Thyroid gland (tissue), 4 donors: ENCODE measurements at regions not wholly inside any gene's neighbourhood (a gene's known extent, or its start where the extent isn't known, plus 50 kb on each side); places are given as distances from the start of the nearest gene placed in this dataset.

Source experiments
- DNase-seq, 2 donors: peaks; one replicate each; pipeline ENCODE4 v3.0.0-alpha.2; 2019
- H3K27ac ChIP-seq, 3 donors: fragments of 200-600 bp; sonication (generic); 1 replicate in 2 of 3; 2 replicates in 1 of 3; pipeline ENCODE4 v1.5.1; 2016 to 2019; ENCODE audit warnings: mild to moderate bottlenecking in 1 of 3, moderate library complexity in 1 of 3
- H3K27me3 ChIP-seq: fragments of 200-600 bp; sonication (generic); one replicate; pipeline ENCODE4 v1.5.1; 2019
- H3K36me3 ChIP-seq, 2 donors: fragments of 200-600 bp; sonication (generic); one replicate each; pipeline ENCODE4 v1.5.1; 2016 to 2019
- H3K4me1 ChIP-seq, 2 donors: fragments of 200-600 bp; sonication (generic); one replicate each; pipeline ENCODE4 v1.5.1; 2017 to 2019
- H3K4me3 ChIP-seq, 3 donors: fragments of 200-600 bp; sonication (generic); replicated peaks in 1 of 3; 1 replicate in 2 of 3; 2 replicates in 1 of 3; pipeline ENCODE4 v1.5.1; 2016; ENCODE audit warnings: mild to moderate bottlenecking in 1 of 3
- H3K9me3 ChIP-seq: fragments of 200-600 bp; sonication (generic); one replicate; pipeline ENCODE4 v1.5.1; 2017
- CTCF ChIP-seq, 6 experiments: fragments of 200-600 bp in 3 of 6; fragments of 450-650 bp in 3 of 6; sonication (generic) in 3 of 6; IDR thresholded peaks; one replicate each; pipeline ENCODE4 v1.5.1; 2016 to 2019; ENCODE audit warnings: antibody characterized with exemption in 6 of 6, mild to moderate bottlenecking in 2 of 6, inconsistent platforms in 1 of 6, moderate library complexity in 1 of 6
- POLR2A ChIP-seq, 2 donors: fragments of 450-650 bp; IDR thresholded peaks; one replicate each; pipeline ENCODE4 v1.6.1; 2017; ENCODE audit warnings: antibody characterized with exemption in 2 of 2, mild to moderate bottlenecking in 2 of 2, moderate library complexity in 1 of 2
- WGBS, 2 donors: methylation state at CpG; one replicate each; pipeline ENCODE4 v1.1.5; 2017; 5-methylcytosine and 5-hydroxymethylcytosine counted together
- intact Hi-C: fragments of 100-400 bp; cut with DNase I; formaldehyde crosslinking; loops from one replicate; pipeline ENCODE4 v1.15.1; 2023

- TF ChIP-seq CTCF (IDR thresholded peaks at IDR 0.05) (no peak), POLR2A (IDR thresholded peaks at IDR 0.05) (no peak)
- Histone ChIP-seq H3K36me3 (no peaks in the 10 kb centered on the region), H3K4me1 (peaks cover 0 to 12% of the 10 kb centered on the region in 2 donors), H3K4me3 (no peak overlapping the region), H3K9me3 (no peaks in the 10 kb centered on the region), H3K27ac (no peak overlapping the region), H3K27me3 (no peaks in the 10 kb centered on the region)
- WGBS, 2 donors = 78 to 83% methylated on average over 10 of the region's 10 CpGs
- intact Hi-C loops = no loop called here
- no peak for DNase-seq
Observed at GRCh38 chr15:70503798-70504298, 259.5 kb downstream of the UACA start.

GRCh38 chr15:70503073-70503745, 260.1 kb downstream of the UACA start:
- no peaks in the 10 kb centered on the region for H3K36me3 ChIP-seq

GRCh38 chr15:70502529-70502928, 260.8 kb downstream of the UACA start:
- H3K27me3 ChIP-seq = no peaks in the 10 kb centered on the region
- H3K4me1 ChIP-seq = peaks cover 0 to 12% of the 10 kb centered on the region in 2 donors
- H3K4me3 ChIP-seq = no peak overlapping the region
- intact Hi-C loops = no loop called here
- no peaks in the 10 kb centered on the region for H3K9me3 ChIP-seq
- H3K27ac ChIP-seq = no peak overlapping the region
- no peaks in the 10 kb centered on the region for H3K36me3 ChIP-seq
- TF ChIP-seq CTCF (IDR thresholded peaks at IDR 0.05) (no peak), POLR2A (IDR thresholded peaks at IDR 0.05) (no peak)
- no peak for DNase-seq
- 89 to 92% methylated on average over 10 of the region's 10 CpGs for WGBS, 2 donors

More at GRCh38 chr15:70503073-70503745, 260.1 kb downstream of the UACA start:
- no peak for DNase-seq
- no peak for TF ChIP-seq CTCF (IDR thresholded peaks at IDR 0.05)
- no peak for TF ChIP-seq POLR2A (IDR thresholded peaks at IDR 0.05)
- intact Hi-C loops = no loop called here
- 86 to 88% methylated on average over 8 of the region's 8 CpGs for whole genome bisulfite sequencing, 2 donors
- no peaks in the 10 kb centered on the region for H3K27me3 ChIP-seq
- H3K4me1 ChIP-seq = peaks cover 0 to 12% of the 10 kb centered on the region in 2 donors
- no peak overlapping the region for H3K27ac ChIP-seq
- no peak overlapping the region for H3K4me3 ChIP-seq
- H3K9me3 ChIP-seq = no peaks in the 10 kb centered on the region

- WGBS, 2 donors = 88 to 98% methylated on average over 4 of the region's 4 CpGs
- H3K4me1 ChIP-seq = peaks cover 0 to 12% of the 10 kb centered on the region in 2 donors
- H3K27ac ChIP-seq = no peak overlapping the region
- intact Hi-C loops = no loop called here
- no peak overlapping the region for H3K4me3 ChIP-seq
- DNase-seq = no peak
- no peaks in the 10 kb centered on the region for H3K9me3 ChIP-seq
- no peak for TF ChIP-seq CTCF (IDR thresholded peaks at IDR 0.05)
- TF ChIP-seq POLR2A (IDR thresholded peaks at IDR 0.05) = no peak
- H3K36me3 ChIP-seq = no peaks in the 10 kb centered on the region
- no peaks in the 10 kb centered on the region for H3K27me3 ChIP-seq
Observed at GRCh38 chr15:70501849-70502248, 261.5 kb downstream of the UACA start.

- no peaks in the 10 kb centered on the region for H3K27me3 ChIP-seq
- no peaks in the 10 kb centered on the region for H3K36me3 ChIP-seq
- no peak for DNase-seq
- no peaks in the 10 kb centered on the region for H3K9me3 ChIP-seq
- intact Hi-C loops = no loop called here
- no peak overlapping the region for H3K27ac ChIP-seq
- H3K4me1 ChIP-seq = peaks cover 0 to 12% of the 10 kb centered on the region in 2 donors
- no peak for TF ChIP-seq POLR2A (IDR thresholded peaks at IDR 0.05)
- TF ChIP-seq CTCF (IDR thresholded peaks at IDR 0.05) = no peak
- 86 to 95% methylated on average over 8 of the region's 8 CpGs for WGBS, 2 donors
- no peak overlapping the region for H3K4me3 ChIP-seq
Observed at GRCh38 chr15:70501121-70501727, 262.1 kb downstream of the UACA start.
